Ecto neural progenitor cell (in vitro differentiated cells): ENCODE measurements at regions not wholly inside any gene's neighbourhood (a gene's known extent, or its start where the extent isn't known, plus 50 kb on each side); places are given as distances from the start of the nearest gene placed in this dataset.
"Not testable (repeated sequence)": the region's sequence is repeated elsewhere in the genome, so short reads cannot be mapped to it uniquely, and the experiment has no call there.

Experiments
- DNase-seq: peaks from one replicate; pipeline ENCODE4 v3.0.0-alpha.2; 2018; ENCODE audit warnings: low spot score

GRCh38 chr13:37997641-37998040 is 128.1 kb upstream of the TRPC4 start:
- DNase-seq = no peak

- DNase-seq = no peak
Observed at GRCh38 chr13:37995092-37995491, 125.5 kb upstream of the TRPC4 start.

GRCh38 chr13:37986811-37987210 is 117.2 kb upstream of the TRPC4 start:
- DNase-seq = no peak

- no peak for DNase-seq
Observed at GRCh38 chr13:37985281-37985680, 115.7 kb upstream of the TRPC4 start.

GRCh38 chr13:37984357-37984756 is 114.8 kb upstream of the TRPC4 start:
- no peak for DNase-seq

GRCh38 chr13:37981932-37982331 is 112.4 kb upstream of the TRPC4 start:
- DNase-seq = no peak

GRCh38 chr13:37978680-37979079 is 109.1 kb upstream of the TRPC4 start:
- DNase-seq = no peak

- no peak for DNase-seq
Observed at GRCh38 chr13:37968555-37968954, 99.0 kb upstream of the TRPC4 start.

- no peak for DNase-seq
Observed at GRCh38 chr13:37966266-37966665, 96.7 kb upstream of the TRPC4 start.

- DNase-seq = no peak
Observed at GRCh38 chr13:37960427-37960826, 90.9 kb upstream of the TRPC4 start.

- no peak for DNase-seq
Observed at GRCh38 chr13:37959284-37959683, 89.7 kb upstream of the TRPC4 start.

GRCh38 chr13:37956536-37956935 is 87.0 kb upstream of the TRPC4 start:
- DNase-seq = no peak

GRCh38 chr13:37954597-37954996 is 85.0 kb upstream of the TRPC4 start:
- not testable (repeated sequence) for DNase-seq

- DNase-seq = no peak
Observed at GRCh38 chr13:37954191-37954590, 84.6 kb upstream of the TRPC4 start.

GRCh38 chr13:37953696-37954095 is 84.1 kb upstream of the TRPC4 start:
- DNase-seq = no peak

GRCh38 chr13:37950016-37950415 is 80.4 kb upstream of the TRPC4 start:
- DNase-seq = no peak

- DNase-seq = no peak
Observed at GRCh38 chr13:37947419-37948140, 78.0 kb upstream of the TRPC4 start.

- DNase-seq = no peak
Observed at GRCh38 chr13:37945651-37946575, 76.3 kb upstream of the TRPC4 start.

- no peak for DNase-seq
Observed at GRCh38 chr13:37944869-37945442, 75.4 kb upstream of the TRPC4 start.

GRCh38 chr13:37944081-37944868 is 74.7 kb upstream of the TRPC4 start:
- DNase-seq = no peak

GRCh38 chr13:37942929-37943328 is 73.4 kb upstream of the TRPC4 start:
- no peak for DNase-seq
